WTC11 (cell line): ENCODE measurements at regions not wholly inside any gene's neighbourhood (a gene's known extent, or its start where the extent isn't known, plus 50 kb on each side); places are given as distances from the start of the nearest gene placed in this dataset.

Experiments
- ATAC-seq: fragments of 200-7000 bp; cut with Tn5 transposase; 2 replicates; pipeline ENCODE4 v1.10.0; 2021; ENCODE audit warnings: mild to moderate bottlenecking, moderate library complexity
- CTCF ChIA-PET: fragments of 300-600 bp; sonication (Branson Sonifier 250); formaldehyde crosslinking; loops from one replicate; lab custom pipeline; 2021; ENCODE audit warnings: antibody characterized with exemption; lab: Charles Lee
- POLR2A ChIA-PET: fragments of 350-600 bp; sonication (Branson Sonifier 250); formaldehyde crosslinking; loops from one replicate; lab custom pipeline; 2021; ENCODE audit warnings: antibody characterized with exemption; lab: Charles Lee
- DNase-seq: peaks from one replicate; pipeline ENCODE4 v3.0.0; 2021; ENCODE audit warnings: low spot score
- H3K27ac Mint-ChIP-seq: 2 replicates; pipeline ENCODE4 v1.8.0; 2021; ENCODE audit warnings: mixed read lengths
- H3K27me3 Mint-ChIP-seq: 2 replicates; pipeline ENCODE4 v1.8.0; 2021; ENCODE audit warnings: low read depth, mild to moderate bottlenecking, moderate library complexity, mixed read lengths
- H3K36me3 Mint-ChIP-seq: 2 replicates; pipeline ENCODE4 v1.8.0; 2021; ENCODE audit warnings: mixed read lengths
- H3K4me1 Mint-ChIP-seq: 2 replicates; pipeline ENCODE4 v1.8.0; 2022; ENCODE audit warnings: mixed read lengths
- H3K4me3 Mint-ChIP-seq: 2 replicates; pipeline ENCODE4 v1.8.0; 2021; ENCODE audit warnings: mild to moderate bottlenecking, moderate library complexity, mixed read lengths
- H3K9me3 Mint-ChIP-seq: 2 replicates; pipeline ENCODE4 v1.8.0; 2021; ENCODE audit warnings: mixed read lengths
- CBFB ChIP-seq: sonication (generic); formaldehyde crosslinking; IDR thresholded peaks from 2 replicates; pipeline ENCODE4 v1.8.1; 2022; ENCODE audit warnings: mild to moderate bottlenecking, low read depth, missing genetic modification reagents
- CREB1 ChIP-seq: sonication (generic); formaldehyde crosslinking; IDR thresholded peaks from 2 replicates; pipeline ENCODE4 v1.8.0; 2023; ENCODE audit warnings: mild to moderate bottlenecking, missing genetic modification reagents
- E2F1 ChIP-seq: sonication (generic); formaldehyde crosslinking; IDR thresholded peaks from 2 replicates; pipeline ENCODE4 v1.8.0; 2022; ENCODE audit warnings: mild to moderate bottlenecking, missing genetic modification reagents
- ESRRA ChIP-seq: sonication (generic); formaldehyde crosslinking; IDR thresholded peaks from 2 replicates; pipeline ENCODE4 v1.8.1; 2022; ENCODE audit warnings: mild to moderate bottlenecking, missing genetic modification reagents, borderline replicate concordance
- ETV6 ChIP-seq: sonication (generic); formaldehyde crosslinking; IDR thresholded peaks from 2 replicates; pipeline ENCODE4 v1.8.1; 2022; ENCODE audit warnings: mild to moderate bottlenecking, missing genetic modification reagents
- GABPB1 ChIP-seq: sonication (generic); formaldehyde crosslinking; IDR thresholded peaks from 2 replicates; pipeline ENCODE4 v1.8.1; 2023; ENCODE audit warnings: mild to moderate bottlenecking, missing genetic modification reagents
- GRHL2 ChIP-seq: fragments of 250-450 bp; sonication (Bioruptor Pico); IDR thresholded peaks from 2 replicates; pipeline ENCODE4 v1.8.0; 2022; ENCODE audit warnings: mild to moderate bottlenecking, moderate library complexity; ENCODE audit not compliant: insufficient replicate concordance, severe bottlenecking
- IRF2 ChIP-seq: sonication (generic); formaldehyde crosslinking; IDR thresholded peaks from 2 replicates; pipeline ENCODE4 v1.8.0; 2022; ENCODE audit warnings: low read depth, missing genetic modification reagents, borderline replicate concordance
- JAZF1 ChIP-seq: fragments of 250-450 bp; sonication (Bioruptor Pico); IDR thresholded peaks from 2 replicates; pipeline ENCODE4 v1.9.0; 2021; ENCODE audit warnings: moderate library complexity, mild to moderate bottlenecking, inconsistent platforms
- MAX ChIP-seq: sonication (generic); formaldehyde crosslinking; IDR thresholded peaks from 2 replicates; pipeline ENCODE4 v1.8.0; 2022; ENCODE audit warnings: mild to moderate bottlenecking, missing genetic modification reagents
- MLX ChIP-seq: sonication (generic); formaldehyde crosslinking; IDR thresholded peaks from 2 replicates; pipeline ENCODE4 v1.8.1; 2023; ENCODE audit warnings: mild to moderate bottlenecking, missing genetic modification reagents, moderate library complexity
- NR1H2 ChIP-seq: sonication (generic); formaldehyde crosslinking; IDR thresholded peaks from 2 replicates; pipeline ENCODE4 v1.9.0; 2021; ENCODE audit warnings: mild to moderate bottlenecking, moderate library complexity, missing genetic modification reagents
- NR2C2 ChIP-seq: sonication (generic); formaldehyde crosslinking; IDR thresholded peaks from 2 replicates; pipeline ENCODE4 v1.8.0; 2022; ENCODE audit warnings: mild to moderate bottlenecking, missing genetic modification reagents
- SMAD3 ChIP-seq: sonication (generic); formaldehyde crosslinking; IDR thresholded peaks from 2 replicates; pipeline ENCODE4 v1.8.0; 2022; ENCODE audit warnings: missing genetic modification reagents, mild to moderate bottlenecking, borderline replicate concordance
- SMAD4 ChIP-seq: sonication (generic); formaldehyde crosslinking; IDR thresholded peaks from 2 replicates; pipeline ENCODE4 v1.8.0; 2022; ENCODE audit warnings: mild to moderate bottlenecking, missing genetic modification reagents
- USF1 ChIP-seq: sonication (generic); formaldehyde crosslinking; IDR thresholded peaks from 2 replicates; pipeline ENCODE4 v1.8.0; 2022; ENCODE audit warnings: mild to moderate bottlenecking, missing genetic modification reagents
- ZBTB43 ChIP-seq: sonication (generic); formaldehyde crosslinking; IDR thresholded peaks from 2 replicates; pipeline ENCODE4 v1.8.1; 2023; ENCODE audit warnings: mild to moderate bottlenecking, missing genetic modification reagents
- ZNF121 ChIP-seq: sonication (generic); formaldehyde crosslinking; IDR thresholded peaks from 2 replicates; pipeline ENCODE4 v1.8.0; 2023; ENCODE audit warnings: missing genetic modification reagents
- ZNF281 ChIP-seq: sonication (generic); formaldehyde crosslinking; IDR thresholded peaks from 2 replicates; pipeline ENCODE4 v1.8.0; 2023; ENCODE audit warnings: mild to moderate bottlenecking, missing genetic modification reagents

GRCh38 chr5:100726116-100726515 is 177.0 kb downstream of the ST8SIA4 start (continued):
- no peak for TF ChIP-seq ZNF281
- TF ChIP-seq MAX (CRISPR knock-in tag), result no peak
- TF ChIP-seq ZNF121 (CRISPR knock-in tag), result no peak
- TF ChIP-seq ZBTB43 (CRISPR knock-in tag), result no peak
- TF ChIP-seq CBFB (CRISPR knock-in tag), result no peak
- TF ChIP-seq MLX (CRISPR knock-in tag), result no peak
- no peak for TF ChIP-seq SMAD3 (CRISPR knock-in tag)
- no peak for TF ChIP-seq ETV6 (CRISPR knock-in tag)

GRCh38 chr5:100731768-100732167 is 171.3 kb downstream of the ST8SIA4 start:
- Mint-ChIP-seq H3K4me1 (0 out of 2 replicates have a peak, but pooled peaks cover 4% of the 10 kb centered on the region), H3K27ac (no peak overlapping the region), H3K4me3 (no peak overlapping the region), H3K9me3 (no peaks in the 10 kb centered on the region), H3K36me3 (no peaks in the 10 kb centered on the region), H3K27me3 (no peaks in the 10 kb centered on the region)
- DNase-seq, result no peak
- ChIA-PET POLR2A (no interaction called here), CTCF (no interaction called here)
- TF ChIP-seq MLX (CRISPR knock-in tag) (no peak), USF1 (CRISPR knock-in tag) (no peak), E2F1 (no peak), ESRRA (no peak), SMAD4 (CRISPR knock-in tag) (no peak)
- no peak for ATAC-seq

- ATAC-seq (no peak), DNase-seq (no peak)
- no peaks in the 10 kb centered on the region for H3K27me3 Mint-ChIP-seq
- POLR2A ChIA-PET, result no interaction called here
- 0 out of 2 replicates have a peak, but pooled peaks cover 1% of the 10 kb centered on the region for H3K9me3 Mint-ChIP-seq
- CTCF ChIA-PET, result no interaction called here
- no peak overlapping the region for H3K27ac Mint-ChIP-seq
- H3K4me1 Mint-ChIP-seq, result peaks cover 16% of the 10 kb centered on the region
- no peaks in the 10 kb centered on the region; the same call in 1 of the 2 replicates for H3K36me3 Mint-ChIP-seq
- no peak overlapping the region for H3K4me3 Mint-ChIP-seq
- TF ChIP-seq GABPB1 (CRISPR knock-in tag) (no peak), NR1H2 (CRISPR knock-in tag) (no peak), GRHL2 (CRISPR knock-in tag) (no peak), MLX (CRISPR knock-in tag) (no peak), CREB1 (CRISPR knock-in tag) (no peak), JAZF1 (CRISPR knock-in tag) (no peak), NR2C2 (CRISPR knock-in tag) (no peak), IRF2 (CRISPR knock-in tag) (no peak), ZBTB43 (CRISPR knock-in tag) (no peak)
These were observed 156.4 kb downstream of the ST8SIA4 start for GRCh38 chr5:100746730-100747129.
